ENCODE measurements at regions not wholly inside any gene's neighbourhood (a gene's known extent, or its start where the extent isn't known, plus 50 kb on each side); places are given as distances from the start of the nearest gene placed in this dataset.

DNA sequence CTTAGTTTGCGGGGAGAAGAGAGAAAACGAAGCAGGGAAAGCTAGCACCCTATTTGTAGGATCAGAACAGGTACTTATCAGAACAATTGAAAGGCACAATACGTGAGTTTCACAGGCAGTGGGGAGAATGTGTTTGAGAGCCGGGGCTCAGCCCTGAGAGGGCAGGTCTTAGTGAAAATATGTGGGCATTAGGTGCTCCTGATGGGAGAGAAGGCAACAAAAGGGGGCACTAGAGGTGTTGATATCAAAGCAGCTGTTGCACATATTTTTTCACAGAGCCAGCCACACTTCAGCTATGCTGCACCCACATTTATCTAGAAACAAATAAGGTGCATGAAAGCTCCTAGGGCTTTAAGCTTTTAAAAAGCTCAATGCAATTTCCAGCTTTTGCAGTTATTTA, 99.7 kb upstream of the MAN2A1 start:
- no peak for TF ChIP-seq CTCF (conservative IDR thresholded peaks at IDR 0.05)
- TF ChIP-seq ZFX (IDR thresholded peaks at IDR 0.05) = no peak
